Activated T-cell treated with anti-CD3 and anti-CD28 coated beads, Interleukin-2, amount 50 U/mL, for 1 hour (primary cell): ENCODE measurements at regions not wholly inside any gene's neighbourhood (a gene's known extent, or its start where the extent isn't known, plus 50 kb on each side); places are given as distances from the start of the nearest gene placed in this dataset.
"Not testable (repeated sequence)": the region's sequence is repeated elsewhere in the genome, so short reads cannot be mapped to it uniquely, and the experiment has no call there.

Experiments
- DNase-seq: peaks from one replicate; pipeline ENCODE4 v3.0.0-alpha.2; 2020

- DNase-seq, result no peak
These were observed 494.6 kb upstream of the ID4 start for GRCh38 chr6:19342616-19343015.

GRCh38 chr6:19349429-19349828, 487.7 kb upstream of the ID4 start:
- no peak for DNase-seq

GRCh38 chr6:19354181-19354580, 483.0 kb upstream of the ID4 start:
- DNase-seq, result no peak

- DNase-seq, result no peak
These were observed 480.5 kb upstream of the ID4 start for GRCh38 chr6:19356692-19357091.

- no peak for DNase-seq
These were observed 474.8 kb upstream of the ID4 start for GRCh38 chr6:19362396-19362795.

GRCh38 chr6:19368511-19368910, 468.7 kb upstream of the ID4 start:
- DNase-seq, result no peak

GRCh38 chr6:19369785-19370184, 467.4 kb upstream of the ID4 start:
- DNase-seq, result no peak

GRCh38 chr6:19370831-19371230, 466.3 kb upstream of the ID4 start:
- DNase-seq, result no peak

- no peak for DNase-seq
These were observed 461.6 kb upstream of the ID4 start for GRCh38 chr6:19375613-19376012.

- DNase-seq, result no peak
These were observed 459.4 kb upstream of the ID4 start for GRCh38 chr6:19377722-19378121.

- no peak for DNase-seq
These were observed 456.9 kb upstream of the ID4 start for GRCh38 chr6:19380293-19380692.

- DNase-seq, result no peak
These were observed 454.5 kb upstream of the ID4 start for GRCh38 chr6:19382676-19383075.

GRCh38 chr6:19391926-19392325, 445.2 kb upstream of the ID4 start:
- no peak for DNase-seq

GRCh38 chr6:19394051-19394450, 443.1 kb upstream of the ID4 start:
- no peak for DNase-seq

GRCh38 chr6:19394687-19395086, 442.5 kb upstream of the ID4 start:
- DNase-seq, result no peak

- no peak for DNase-seq
These were observed 441.9 kb upstream of the ID4 start for GRCh38 chr6:19395316-19395715.

- no peak for DNase-seq
These were observed 437.8 kb upstream of the ID4 start for GRCh38 chr6:19399406-19399805.

GRCh38 chr6:19404884-19405283, 432.3 kb upstream of the ID4 start:
- not testable (repeated sequence) for DNase-seq

GRCh38 chr6:19408331-19408730, 428.8 kb upstream of the ID4 start:
- DNase-seq, result no peak

- DNase-seq, result no peak
These were observed 426.7 kb upstream of the ID4 start for GRCh38 chr6:19410481-19410880.

- DNase-seq, result no peak
These were observed 423.8 kb upstream of the ID4 start for GRCh38 chr6:19413323-19413722.

GRCh38 chr6:19415605-19416326, 421.4 kb upstream of the ID4 start:
- no peak for DNase-seq

- no peak for DNase-seq
These were observed 420.4 kb upstream of the ID4 start for GRCh38 chr6:19416811-19417210.

- no peak for DNase-seq
These were observed 419.5 kb upstream of the ID4 start for GRCh38 chr6:19417713-19418112.

- no peak for DNase-seq
These were observed 412.3 kb upstream of the ID4 start for GRCh38 chr6:19424853-19425252.
